Progenitor cell of endocrine pancreas (in vitro differentiated cells): ENCODE measurements at regions not wholly inside any gene's neighbourhood (a gene's known extent, or its start where the extent isn't known, plus 50 kb on each side); places are given as distances from the start of the nearest gene placed in this dataset.

Source experiments
- DNase-seq: peaks from one replicate; pipeline ENCODE4 v3.0.0; 2021; ENCODE audit warnings: low spot score; ENCODE audit not compliant: unreplicated experiment
- H3K27ac Mint-ChIP-seq: 2 replicates; pipeline ENCODE4 v1.8.0; 2021; ENCODE audit warnings: mild to moderate bottlenecking, moderate library complexity, mixed read lengths
- H3K27me3 Mint-ChIP-seq: 2 replicates; pipeline ENCODE4 v1.8.0; 2021; ENCODE audit warnings: mixed read lengths
- H3K36me3 Mint-ChIP-seq: 2 replicates; pipeline ENCODE4 v1.8.0; 2022; ENCODE audit warnings: mixed read lengths; ENCODE audit not compliant: insufficient read depth
- H3K4me1 Mint-ChIP-seq: 2 replicates; pipeline ENCODE4 v1.8.0; 2021; ENCODE audit warnings: low read depth, mixed read lengths
- H3K4me3 Mint-ChIP-seq: 2 replicates; pipeline ENCODE4 v1.8.0; 2021; ENCODE audit warnings: low read depth, mild to moderate bottlenecking, moderate library complexity, mixed read lengths
- H3K9me3 Mint-ChIP-seq: 2 replicates; pipeline ENCODE4 v1.8.0; 2021; ENCODE audit warnings: low read depth, mixed read lengths
- CTCF ChIP-seq: fragments of 200-600 bp; sonication (generic); IDR thresholded peaks from one replicate; pipeline ENCODE4 v1.5.0; 2021; ENCODE audit warnings: antibody characterized with exemption, mild to moderate bottlenecking; ENCODE audit not compliant: unreplicated experiment

DNA sequence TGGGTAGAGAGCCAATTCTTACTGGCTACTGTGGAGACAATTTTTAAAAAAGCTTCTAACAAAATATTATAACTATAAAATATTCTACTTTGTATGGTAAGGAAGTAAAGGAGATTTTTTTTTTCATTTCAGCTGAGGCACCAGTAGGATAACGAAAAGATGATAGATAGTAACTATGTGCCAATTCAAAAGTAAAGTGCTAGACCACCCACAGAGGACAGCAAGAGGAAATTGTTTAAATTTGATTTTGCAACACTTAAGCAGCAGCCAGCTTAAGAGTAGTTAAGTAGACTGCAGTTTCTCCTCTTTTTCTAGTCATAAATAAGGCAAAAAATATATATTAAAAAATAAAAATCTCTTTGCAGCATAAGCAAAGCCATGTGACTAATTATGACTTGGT is 1539.3 kb upstream of the ACO1 start:
- H3K4me1 Mint-ChIP-seq, result peaks cover 5% of the 10 kb centered on the region
- TF ChIP-seq CTCF, result no peak
- H3K27ac Mint-ChIP-seq, result no peak overlapping the region
- peaks cover 3% of the 10 kb centered on the region for H3K9me3 Mint-ChIP-seq
- H3K4me3 Mint-ChIP-seq, result no peak overlapping the region
- no peak for DNase-seq
- no peaks in the 10 kb centered on the region for H3K27me3 Mint-ChIP-seq
- no peaks in the 10 kb centered on the region for H3K36me3 Mint-ChIP-seq

GRCh38 chr9:30846651-30847050 is 1537.8 kb upstream of the ACO1 start:
- H3K9me3 Mint-ChIP-seq, result peaks cover 3% of the 10 kb centered on the region
- H3K4me1 Mint-ChIP-seq, result peaks cover 5% of the 10 kb centered on the region
- no peak overlapping the region for H3K4me3 Mint-ChIP-seq
- no peak for DNase-seq
- no peak overlapping the region for H3K27ac Mint-ChIP-seq
- no peaks in the 10 kb centered on the region for H3K36me3 Mint-ChIP-seq
- no peak for TF ChIP-seq CTCF
- H3K27me3 Mint-ChIP-seq, result no peaks in the 10 kb centered on the region

- H3K4me1 Mint-ChIP-seq, result peaks cover 1% of the 10 kb centered on the region
- DNase-seq, result no peak
- H3K9me3 Mint-ChIP-seq, result peaks cover 3% of the 10 kb centered on the region
- H3K4me3 Mint-ChIP-seq, result no peak overlapping the region
- no peak for TF ChIP-seq CTCF
- H3K27me3 Mint-ChIP-seq, result no peaks in the 10 kb centered on the region
- no peak overlapping the region for H3K27ac Mint-ChIP-seq
- no peaks in the 10 kb centered on the region for H3K36me3 Mint-ChIP-seq
Observed at GRCh38 chr9:30851600-30851999, 1532.8 kb upstream of the ACO1 start.

DNA sequence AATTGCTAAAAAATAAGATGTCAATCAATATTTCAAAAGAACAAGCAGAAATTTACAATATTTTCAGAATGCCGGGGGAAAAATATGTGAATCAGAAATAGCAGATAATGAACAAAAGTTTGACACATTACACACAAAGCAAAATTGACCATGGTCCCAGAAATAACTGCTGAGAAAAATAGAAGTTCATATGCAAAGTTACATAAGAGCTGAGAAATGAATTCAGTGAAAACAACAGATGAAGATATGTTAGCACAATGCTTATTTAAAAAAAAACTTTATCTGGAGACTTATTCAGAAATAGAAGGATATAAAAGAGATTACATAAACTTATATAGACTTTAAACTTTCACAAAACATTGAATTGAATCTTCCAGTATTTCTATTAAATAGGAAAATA is 1483.7 kb upstream of the ACO1 start:
- no peak for DNase-seq
- Mint-ChIP-seq H3K4me1 (peaks cover 1% of the 10 kb centered on the region), H3K27ac (no peak overlapping the region), H3K4me3 (no peak overlapping the region), H3K36me3 (no peaks in the 10 kb centered on the region), H3K9me3 (no peaks in the 10 kb centered on the region), H3K27me3 (no peaks in the 10 kb centered on the region)
- TF ChIP-seq CTCF, result no peak

DNA sequence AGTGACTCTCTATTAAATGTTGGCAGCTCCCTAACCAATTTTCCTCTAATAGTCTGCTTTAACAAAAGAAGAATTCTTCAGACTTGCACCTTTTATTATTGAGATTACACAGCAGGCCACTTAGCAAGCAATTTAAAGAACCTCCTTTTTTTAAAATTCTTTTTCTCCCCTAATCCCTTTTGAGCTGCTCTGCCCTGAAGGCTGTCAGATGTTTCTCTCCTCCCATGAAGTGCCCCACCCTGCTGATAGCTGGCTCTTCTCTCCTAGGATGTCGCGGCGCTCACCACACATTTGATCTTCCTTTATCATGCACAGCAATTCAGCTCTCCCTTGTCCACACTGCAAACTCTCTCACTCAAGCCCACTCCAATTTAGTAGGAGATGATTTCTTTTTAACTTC is 1471.1 kb upstream of the ACO1 start:
- Mint-ChIP-seq H3K9me3 (peaks cover 4% of the 10 kb centered on the region), H3K36me3 (no peaks in the 10 kb centered on the region), H3K4me1 (peaks cover 2% of the 10 kb centered on the region), H3K4me3 (no peak overlapping the region), H3K27me3 (no peaks in the 10 kb centered on the region), H3K27ac (no peak overlapping the region)
- no peak for TF ChIP-seq CTCF
- DNase-seq, result no peak
